HUES48 (cell line): ENCODE measurements at regions not wholly inside any gene's neighbourhood (a gene's known extent, or its start where the extent isn't known, plus 50 kb on each side); places are given as distances from the start of the nearest gene placed in this dataset.

Experiments
- H3K27ac ChIP-seq: one replicate; pipeline ENCODE4 v1.7.0; 2013; ENCODE audit warnings: low read depth, low read length, inconsistent platforms
- H3K27me3 ChIP-seq: 2 replicates; pipeline ENCODE4 v1.6.1; 2013; ENCODE audit warnings: mild to moderate bottlenecking, low read length; ENCODE audit not compliant: control insufficient read depth, insufficient read depth
- H3K36me3 ChIP-seq: 2 replicates; pipeline ENCODE4 v1.6.1; 2013; ENCODE audit warnings: low read length; ENCODE audit not compliant: control insufficient read depth, insufficient read depth
- H3K4me1 ChIP-seq: 2 replicates; pipeline ENCODE4 v1.6.1; 2013; ENCODE audit warnings: mild to moderate bottlenecking, low read length; ENCODE audit not compliant: control insufficient read depth, insufficient read depth
- H3K4me3 ChIP-seq: 2 replicates; pipeline ENCODE4 v1.5.1; 2013; ENCODE audit warnings: mild to moderate bottlenecking, low read depth, low read length
- H3K9ac ChIP-seq: 2 replicates; pipeline ENCODE4 v1.6.1; 2013; ENCODE audit warnings: mild to moderate bottlenecking, low read depth, low read length, moderate library complexity
- H3K9me3 ChIP-seq: 2 replicates; pipeline ENCODE4 v1.6.1; 2013; ENCODE audit warnings: low read length; ENCODE audit not compliant: control insufficient read depth, insufficient read depth

- Histone ChIP-seq H3K27me3 (no peaks in the 10 kb centered on the region), H3K27ac (no peak overlapping the region), H3K4me3 (no peak overlapping the region), H3K36me3 (no peaks in the 10 kb centered on the region), H3K9ac (no peak overlapping the region), H3K4me1 (no peaks in the 10 kb centered on the region), H3K9me3 (no peaks in the 10 kb centered on the region)
Observed at GRCh38 chr6:759729-760128, 66.8 kb upstream of the EXOC2 start.

GRCh38 chr6:756224-756623 lies 63.3 kb upstream of the EXOC2 start:
- Histone ChIP-seq H3K27ac (no peak overlapping the region), H3K4me3 (no peak overlapping the region), H3K4me1 (no peaks in the 10 kb centered on the region), H3K36me3 (no peaks in the 10 kb centered on the region), H3K9ac (no peak overlapping the region), H3K9me3 (no peaks in the 10 kb centered on the region), H3K27me3 (no peaks in the 10 kb centered on the region)

- Histone ChIP-seq H3K27ac (no peak overlapping the region), H3K27me3 (no peaks in the 10 kb centered on the region), H3K9ac (no peak overlapping the region), H3K9me3 (no peaks in the 10 kb centered on the region), H3K36me3 (no peaks in the 10 kb centered on the region), H3K4me1 (no peaks in the 10 kb centered on the region), H3K4me3 (no peak overlapping the region)
Observed at GRCh38 chr6:754202-754601, 61.3 kb upstream of the EXOC2 start.

- H3K4me1 ChIP-seq, result no peaks in the 10 kb centered on the region
- H3K36me3 ChIP-seq, result no peaks in the 10 kb centered on the region
- H3K27me3 ChIP-seq, result no peaks in the 10 kb centered on the region
- no peaks in the 10 kb centered on the region for H3K9me3 ChIP-seq
- H3K4me3 ChIP-seq, result no peak overlapping the region
- H3K9ac ChIP-seq, result no peak overlapping the region
- H3K27ac ChIP-seq, result no peak overlapping the region
Observed at GRCh38 chr6:753486-753885, 60.5 kb upstream of the EXOC2 start.

GRCh38 chr6:752438-752837 lies 59.5 kb upstream of the EXOC2 start:
- no peak overlapping the region for H3K9ac ChIP-seq
- no peaks in the 10 kb centered on the region for H3K4me1 ChIP-seq
- no peaks in the 10 kb centered on the region for H3K36me3 ChIP-seq
- no peaks in the 10 kb centered on the region for H3K27me3 ChIP-seq
- H3K4me3 ChIP-seq, result no peak overlapping the region
- no peaks in the 10 kb centered on the region for H3K9me3 ChIP-seq
- H3K27ac ChIP-seq, result no peak overlapping the region

- Histone ChIP-seq H3K27ac (no peak overlapping the region), H3K36me3 (no peaks in the 10 kb centered on the region), H3K4me1 (no peaks in the 10 kb centered on the region), H3K4me3 (no peak overlapping the region), H3K27me3 (no peaks in the 10 kb centered on the region), H3K9ac (no peak overlapping the region), H3K9me3 (no peaks in the 10 kb centered on the region)
Observed at GRCh38 chr6:751765-752164, 58.8 kb upstream of the EXOC2 start.

DNA sequence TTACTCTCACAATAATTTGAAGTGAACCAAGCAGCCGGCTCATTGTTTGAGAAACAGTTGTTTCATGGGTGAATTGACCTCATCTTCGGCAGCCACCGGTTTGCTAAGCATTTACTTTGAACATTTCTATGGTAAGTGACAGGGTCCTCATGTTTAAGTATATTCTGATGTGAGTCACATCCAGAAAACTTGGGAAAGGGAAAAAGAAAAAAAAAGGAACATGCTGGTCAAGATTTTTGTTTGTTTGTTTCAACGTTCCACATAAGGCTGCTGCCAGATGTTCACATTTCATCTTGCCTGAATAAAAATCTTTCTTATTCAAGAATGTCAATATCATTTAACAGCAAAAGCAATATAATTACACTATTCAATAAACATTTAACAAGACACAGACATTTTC lies 55.0 kb upstream of the EXOC2 start:
- H3K9ac ChIP-seq, result no peak overlapping the region
- no peaks in the 10 kb centered on the region for H3K9me3 ChIP-seq
- no peak overlapping the region for H3K27ac ChIP-seq
- no peaks in the 10 kb centered on the region for H3K36me3 ChIP-seq
- no peaks in the 10 kb centered on the region for H3K27me3 ChIP-seq
- H3K4me3 ChIP-seq, result no peak overlapping the region
- H3K4me1 ChIP-seq, result no peaks in the 10 kb centered on the region

GRCh38 chr6:747028-747427 lies 54.1 kb upstream of the EXOC2 start:
- Histone ChIP-seq H3K9me3 (no peaks in the 10 kb centered on the region), H3K27me3 (no peaks in the 10 kb centered on the region), H3K4me3 (no peak overlapping the region), H3K27ac (no peak overlapping the region), H3K9ac (no peak overlapping the region), H3K36me3 (no peaks in the 10 kb centered on the region), H3K4me1 (no peaks in the 10 kb centered on the region)

DNA sequence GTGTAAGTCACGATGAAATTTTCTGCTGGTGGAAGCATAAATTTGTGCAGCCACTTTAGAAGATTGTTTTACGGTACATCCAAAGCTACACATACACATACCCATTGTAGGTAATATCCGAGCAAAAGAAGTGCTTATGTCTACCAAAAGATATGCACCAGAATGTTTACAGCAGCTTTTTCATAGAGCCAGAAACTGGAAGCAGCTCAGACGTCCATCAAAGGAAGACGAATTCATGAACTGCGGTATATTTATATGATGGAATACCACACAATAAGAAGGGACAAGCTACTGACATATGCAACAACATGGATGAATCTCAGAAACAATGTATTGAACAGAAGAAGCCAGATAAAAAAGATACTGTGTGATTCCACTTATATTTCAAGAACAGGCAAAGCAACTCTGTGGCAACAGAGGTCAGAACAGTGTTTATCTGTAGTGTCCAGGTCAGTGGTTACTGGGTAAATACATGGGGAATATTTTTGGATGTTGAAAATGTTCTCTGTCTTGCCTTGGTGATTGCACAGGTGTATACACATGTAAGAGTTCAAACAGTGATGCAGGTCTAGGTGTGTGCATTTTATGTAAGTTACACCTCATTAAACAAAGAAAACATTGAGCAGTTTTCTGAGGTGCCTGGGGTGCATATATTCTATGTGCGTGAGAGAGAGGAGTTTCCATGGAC lies 51.9 kb upstream of the EXOC2 start:
- H3K27ac ChIP-seq, result no peak overlapping the region
- H3K4me3 ChIP-seq, result no peak overlapping the region
- H3K9ac ChIP-seq, result no peak overlapping the region
- no peaks in the 10 kb centered on the region for H3K27me3 ChIP-seq
- no peaks in the 10 kb centered on the region for H3K36me3 ChIP-seq
- H3K9me3 ChIP-seq, result no peaks in the 10 kb centered on the region
- H3K4me1 ChIP-seq, result no peaks in the 10 kb centered on the region

GRCh38 chr6:743320-744096 lies 50.6 kb upstream of the EXOC2 start:
- H3K27me3 ChIP-seq, result no peaks in the 10 kb centered on the region
- H3K9me3 ChIP-seq, result no peaks in the 10 kb centered on the region
- no peak overlapping the region for H3K9ac ChIP-seq
- H3K4me1 ChIP-seq, result no peaks in the 10 kb centered on the region
- no peak overlapping the region for H3K27ac ChIP-seq
- H3K4me3 ChIP-seq, result no peak overlapping the region
- no peaks in the 10 kb centered on the region for H3K36me3 ChIP-seq
